Mesodermal cell (in vitro differentiated cells): ENCODE measurements at regions not wholly inside any gene's neighbourhood (a gene's known extent, or its start where the extent isn't known, plus 50 kb on each side); places are given as distances from the start of the nearest gene placed in this dataset.
"Not testable (repeated sequence)": the region's sequence is repeated elsewhere in the genome, so short reads cannot be mapped to it uniquely, and the experiment has no call there.

Experiments used
- H3K27ac ChIP-seq: 2 replicates; pipeline ENCODE4 v1.7.0; 2013; ENCODE audit warnings: mild to moderate bottlenecking, low read depth, low read length, moderate library complexity; ENCODE audit not compliant: severe bottlenecking
- H3K36me3 ChIP-seq: 2 replicates; pipeline ENCODE4 v1.7.1; 2013; ENCODE audit warnings: mild to moderate bottlenecking, low read length, moderate library complexity; ENCODE audit not compliant: control insufficient read depth, insufficient read depth
- H3K4me1 ChIP-seq: one replicate; pipeline ENCODE4 v1.7.1; 2013; ENCODE audit warnings: mild to moderate bottlenecking, low read length; ENCODE audit not compliant: insufficient read depth, control insufficient read depth, poor library complexity, severe bottlenecking
- H3K4me3 ChIP-seq: 2 replicates; pipeline ENCODE4 v1.7.0; 2013; ENCODE audit warnings: low read length, control low read depth, mild to moderate bottlenecking; ENCODE audit not compliant: insufficient read depth, poor library complexity, severe bottlenecking; ENCODE audit errors: extremely low read depth
- H3K9me3 ChIP-seq: 2 replicates; pipeline ENCODE4 v1.7.1; 2013; ENCODE audit warnings: mild to moderate bottlenecking, low read length, moderate library complexity; ENCODE audit not compliant: control insufficient read depth
- whole genome bisulfite sequencing, 2 experiments: methylation state at CpG; one replicate each; pipeline ENCODE4 v1.1.5; 2013; ENCODE audit warnings: missing lambda C conversion rate in 2 of 2; ENCODE audit not compliant: insufficient coverage in 2 of 2; 5-methylcytosine and 5-hydroxymethylcytosine counted together

DNA sequence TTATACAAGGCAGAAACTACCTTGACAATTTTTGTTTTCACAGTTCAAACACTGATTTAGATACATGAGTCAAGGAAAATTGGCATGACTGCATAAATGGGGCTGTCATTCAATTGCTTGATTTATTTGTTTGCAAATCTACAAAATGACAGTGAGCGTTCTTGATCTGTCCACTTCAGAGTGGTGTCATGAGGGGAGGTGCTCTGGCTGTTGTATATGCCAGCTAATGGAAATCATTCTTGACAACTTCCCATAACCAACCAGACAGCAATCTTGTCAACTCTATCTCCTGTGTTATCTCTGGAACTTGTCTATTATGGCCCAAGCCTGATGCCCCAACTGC, 120.6 kb upstream of the UGP2 start:
- Histone ChIP-seq H3K36me3 (no peaks in the 10 kb centered on the region), H3K9me3 (peaks cover 2% of the 10 kb centered on the region), H3K4me1 (no peaks in the 10 kb centered on the region), H3K4me3 (no peak overlapping the region), H3K27ac (no peak overlapping the region)
- 60 to 100% methylated on average over 1 of the region's 1 CpG for WGBS, 2 experiments

DNA sequence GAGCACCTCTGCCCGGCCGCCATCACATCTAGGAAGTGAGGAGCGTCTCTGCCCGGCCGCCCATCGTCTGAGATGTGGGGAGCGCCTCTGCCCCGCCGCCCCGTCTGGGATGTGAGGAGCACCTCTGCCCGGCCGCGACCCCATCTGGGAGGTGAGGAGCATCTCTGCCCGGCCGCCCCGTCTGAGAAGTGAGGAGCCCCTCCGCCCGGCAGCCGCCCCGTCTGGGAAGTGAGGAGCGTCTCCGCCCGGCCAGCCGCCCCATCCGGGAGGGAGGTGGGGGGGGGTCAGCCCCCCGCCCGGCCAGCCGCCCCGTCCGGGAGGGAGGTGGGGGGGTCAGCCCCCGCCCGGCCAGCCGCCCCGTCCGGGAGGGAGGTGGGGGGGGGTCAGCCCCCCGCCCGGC, 119.4 kb upstream of the UGP2 start:
- not testable (repeated sequence) for H3K9me3 ChIP-seq, H3K4me1 ChIP-seq, H3K27ac ChIP-seq, H3K4me3 ChIP-seq, H3K36me3 ChIP-seq
- WGBS, 2 experiments: 100% methylated on average over 4 of the region's 37 CpGs; no CpG with 5 or more reads in 1 of the 2 experiments

DNA sequence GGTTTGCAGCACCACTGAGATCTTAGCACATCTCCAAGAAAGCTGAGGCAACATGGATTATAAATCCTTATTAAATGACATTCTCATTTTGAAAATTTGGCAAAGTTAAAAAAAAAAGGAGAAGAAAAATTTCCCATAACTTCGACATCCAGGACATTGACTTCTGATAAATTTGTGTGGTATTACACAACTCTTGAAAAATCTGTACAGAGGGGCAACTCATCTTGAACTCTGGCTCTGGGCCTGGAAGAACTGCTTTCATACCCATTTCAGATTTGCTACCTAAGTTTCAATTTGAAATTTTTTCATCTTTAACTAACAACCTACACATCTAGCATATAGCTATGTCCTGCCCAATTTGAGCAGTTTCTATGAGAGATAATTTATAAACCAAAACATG, 118.0 kb upstream of the UGP2 start:
- no peaks in the 10 kb centered on the region for H3K4me1 ChIP-seq
- H3K4me3 ChIP-seq: no peak overlapping the region
- no CpG with 5 or more reads among the region's 1 CpG for WGBS, 2 experiments
- peaks cover 2% of the 10 kb centered on the region for H3K9me3 ChIP-seq
- H3K27ac ChIP-seq: no peak overlapping the region
- H3K36me3 ChIP-seq: no peaks in the 10 kb centered on the region

DNA sequence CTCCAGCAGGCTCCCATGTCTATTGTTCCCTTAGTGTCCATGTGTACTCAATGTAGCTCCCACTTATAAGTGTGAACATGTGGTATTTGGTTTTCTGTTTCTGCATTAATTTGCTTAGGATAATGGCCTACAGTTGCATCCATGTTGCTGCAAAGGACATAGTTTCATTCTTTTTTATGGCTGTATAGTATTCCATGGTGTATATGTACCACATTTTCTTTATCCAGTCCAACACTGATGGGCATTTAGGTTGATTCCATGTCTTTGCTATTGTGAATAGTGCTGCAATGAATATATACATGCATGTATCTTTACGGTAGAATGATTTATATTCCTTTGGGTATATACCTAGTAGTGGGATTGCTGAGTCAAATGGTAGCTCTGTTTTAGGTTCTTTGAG, 116.5 kb upstream of the UGP2 start:
- 100% methylated on average over 1 of the region's 1 CpG; no CpG with 5 or more reads in 1 of the 2 experiments for WGBS, 2 experiments
- not testable (repeated sequence) for H3K36me3 ChIP-seq, H3K27ac ChIP-seq, H3K4me1 ChIP-seq, H3K9me3 ChIP-seq, H3K4me3 ChIP-seq

DNA sequence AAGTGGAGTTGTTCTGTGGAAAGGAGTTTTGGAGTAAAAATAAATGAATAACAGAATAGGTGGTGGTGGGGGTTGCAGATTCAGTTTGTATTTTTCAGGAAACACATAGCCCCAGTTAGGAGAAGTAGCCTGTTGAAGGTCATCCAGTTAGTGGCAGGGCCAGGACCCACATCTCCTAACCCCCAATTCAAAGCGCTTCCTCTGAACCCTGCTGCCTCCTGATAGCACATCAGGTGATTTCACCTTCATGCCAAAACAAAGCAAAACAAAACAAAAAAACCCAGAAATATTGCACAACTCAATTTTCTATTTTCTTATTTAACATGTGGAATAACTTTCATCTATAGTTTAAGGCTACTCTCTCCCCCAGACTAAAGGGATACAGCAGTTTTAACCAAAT, 112.3 kb upstream of the UGP2 start:
- WGBS, 2 experiments: 100% methylated on average over 1 of the region's 1 CpG; no CpG with 5 or more reads in 1 of the 2 experiments
- H3K4me3 ChIP-seq: no peak overlapping the region
- H3K4me1 ChIP-seq: no peaks in the 10 kb centered on the region
- H3K27ac ChIP-seq: no peak overlapping the region
- H3K9me3 ChIP-seq: peaks cover 2% of the 10 kb centered on the region
- no peaks in the 10 kb centered on the region for H3K36me3 ChIP-seq

DNA sequence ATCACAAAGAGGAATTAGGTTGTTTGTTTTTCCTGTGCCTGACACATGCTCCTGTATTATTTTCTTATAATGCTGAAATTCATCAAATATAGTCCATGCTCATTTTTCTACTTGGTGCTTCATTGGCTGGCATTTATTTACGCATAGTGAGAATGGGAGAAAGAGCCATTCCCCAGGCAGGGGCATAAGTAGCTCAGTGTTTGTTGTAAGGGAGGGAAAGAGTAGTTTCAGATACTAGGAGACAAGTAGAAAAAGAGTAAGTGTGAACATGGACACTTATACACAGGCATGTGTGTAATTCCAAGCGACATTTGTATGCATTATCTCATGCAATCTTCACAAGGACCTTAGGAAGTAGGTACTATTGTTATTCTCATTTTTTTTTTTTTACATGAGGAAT, 111.9 kb upstream of the UGP2 start:
- Histone ChIP-seq H3K9me3 (peaks cover 2% of the 10 kb centered on the region), H3K36me3 (no peaks in the 10 kb centered on the region), H3K4me3 (no peak overlapping the region), H3K27ac (no peak overlapping the region), H3K4me1 (no peaks in the 10 kb centered on the region)
- 86 to 100% methylated on average over 1 of the region's 2 CpGs for WGBS, 2 experiments

DNA sequence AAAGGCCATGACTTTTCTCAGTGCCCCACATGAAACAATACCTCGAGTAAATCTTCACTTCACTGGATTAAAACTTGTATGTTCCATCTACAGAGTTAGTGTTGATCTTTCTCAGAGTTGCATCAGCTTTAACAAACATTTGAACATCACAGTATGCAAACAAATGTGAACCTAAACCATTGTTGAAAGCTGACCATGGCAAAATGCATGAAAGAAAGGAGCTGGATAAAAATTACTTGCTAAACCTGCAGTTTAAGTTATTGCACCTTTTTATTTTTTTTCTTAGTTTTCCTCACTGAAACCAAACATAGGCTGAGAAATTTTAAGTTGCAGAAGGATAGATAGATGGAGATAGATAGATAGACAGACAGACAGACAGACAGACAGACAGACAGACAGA, 107.2 kb upstream of the UGP2 start:
- H3K4me3 ChIP-seq: no peak overlapping the region
- WGBS, 2 experiments: no CpG with 5 or more reads among the region's 1 CpG
- no peaks in the 10 kb centered on the region for H3K9me3 ChIP-seq
- no peak overlapping the region for H3K27ac ChIP-seq
- H3K36me3 ChIP-seq: no peaks in the 10 kb centered on the region
- H3K4me1 ChIP-seq: peaks cover 6% of the 10 kb centered on the region

DNA sequence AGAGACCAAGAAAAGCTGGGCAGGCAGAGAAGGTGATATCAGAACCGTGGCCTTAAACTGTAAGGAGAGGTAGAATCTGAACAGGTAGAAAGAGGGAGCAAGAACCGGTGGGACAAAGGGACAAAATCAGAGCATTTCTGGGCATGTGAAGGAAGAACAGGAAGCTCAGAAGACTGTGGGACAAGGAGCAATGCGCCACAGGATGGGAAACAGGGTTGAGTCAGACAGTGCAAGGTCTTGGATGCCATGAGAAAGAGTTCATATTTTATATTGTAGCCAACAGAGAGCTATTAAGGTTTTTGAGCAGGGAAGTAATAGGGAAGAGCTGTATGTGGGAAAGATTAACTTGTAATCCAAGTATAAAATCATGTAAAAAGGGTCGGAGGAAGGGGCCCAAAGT, 106.4 kb upstream of the UGP2 start:
- Histone ChIP-seq H3K4me1 (peaks cover 6% of the 10 kb centered on the region), H3K4me3 (no peak overlapping the region), H3K9me3 (no peaks in the 10 kb centered on the region), H3K27ac (no peak overlapping the region), H3K36me3 (no peaks in the 10 kb centered on the region)
- WGBS, 2 experiments: 85 to 96% methylated on average over 3 to 4 of the region's 4 CpGs

DNA sequence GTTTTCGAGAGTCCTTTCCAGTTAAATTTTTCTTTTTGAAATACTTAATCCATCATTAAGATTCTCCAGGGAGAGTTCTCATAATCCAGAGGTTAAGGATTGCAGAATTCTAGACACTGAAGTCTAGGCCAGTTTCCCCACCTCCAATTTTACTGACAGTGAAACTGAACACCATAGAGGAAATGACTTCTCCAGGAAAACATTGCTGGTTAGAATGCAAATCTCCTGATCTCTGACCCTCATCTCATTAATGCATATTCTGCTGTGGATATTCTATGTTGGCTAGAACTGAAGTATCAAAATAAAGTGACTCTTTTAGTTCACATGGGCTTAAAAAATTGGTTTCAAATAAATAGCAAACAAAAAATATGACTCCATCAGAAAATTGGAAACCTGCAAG, 105.8 kb upstream of the UGP2 start:
- no peaks in the 10 kb centered on the region for H3K9me3 ChIP-seq
- H3K4me1 ChIP-seq: peaks cover 6% of the 10 kb centered on the region
- H3K27ac ChIP-seq: no peak overlapping the region
- no CpG with 5 or more reads among the region's 1 CpG for WGBS, 2 experiments
- H3K4me3 ChIP-seq: no peak overlapping the region
- H3K36me3 ChIP-seq: no peaks in the 10 kb centered on the region

DNA sequence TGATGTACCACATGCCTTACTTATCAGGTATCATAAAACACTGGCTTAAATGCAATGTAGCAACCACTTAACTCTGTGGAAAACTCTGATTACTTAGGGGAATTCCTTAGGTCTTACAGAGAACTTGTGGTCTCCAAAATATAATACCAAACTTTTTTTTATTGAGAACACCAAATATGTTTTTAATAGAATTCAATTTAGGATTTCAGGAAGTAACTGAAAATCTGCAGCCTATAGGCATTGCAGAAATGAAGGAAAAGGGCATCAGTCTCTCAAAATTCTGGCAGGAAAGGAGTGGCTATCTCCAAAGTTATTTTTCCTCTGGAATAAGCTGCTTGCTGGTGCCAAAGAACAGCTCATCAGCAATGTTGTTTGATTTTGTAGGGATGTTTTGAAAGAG, 105.3 kb upstream of the UGP2 start:
- no peak overlapping the region for H3K4me3 ChIP-seq
- H3K9me3 ChIP-seq: no peaks in the 10 kb centered on the region

DNA sequence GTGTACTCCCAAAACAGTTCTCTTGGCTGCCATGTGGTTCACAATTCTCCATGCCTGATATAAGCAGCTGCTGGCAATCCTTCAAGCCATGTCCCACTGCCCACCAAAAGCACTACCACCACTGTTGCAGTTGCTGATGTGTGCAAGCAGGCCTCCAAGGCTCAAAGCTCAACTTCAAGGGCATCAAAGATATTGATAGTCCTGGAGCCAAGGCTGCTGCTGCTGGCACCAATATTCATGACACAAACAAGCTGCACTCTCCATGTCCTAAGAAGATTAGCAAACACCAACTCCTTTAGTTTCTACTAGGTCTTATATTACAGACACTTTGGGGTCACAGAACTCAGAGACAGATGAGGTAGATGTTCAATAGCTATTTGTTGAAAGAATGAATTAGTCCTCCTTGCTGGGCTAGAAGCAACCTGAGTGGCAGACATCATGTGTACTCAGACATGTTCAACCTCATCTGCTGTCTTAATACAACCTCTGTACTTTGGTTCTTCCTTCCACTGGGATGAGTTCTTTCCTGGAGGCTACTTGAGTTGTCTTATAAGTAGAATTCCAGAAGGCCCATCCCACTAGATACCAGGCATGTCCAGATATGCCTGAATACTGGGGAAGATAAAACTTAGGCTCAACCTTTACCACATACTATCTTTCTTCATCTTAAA, 104.5 kb upstream of the UGP2 start:
- peaks cover 6% of the 10 kb centered on the region for H3K4me1 ChIP-seq
- no peak overlapping the region for H3K4me3 ChIP-seq
- no peaks in the 10 kb centered on the region for H3K9me3 ChIP-seq
- no peaks in the 10 kb centered on the region for H3K36me3 ChIP-seq
- no peak overlapping the region for H3K27ac ChIP-seq

More for the DNA sequence above, 105.3 kb upstream of the UGP2 start:
- H3K4me1 ChIP-seq: peaks cover 6% of the 10 kb centered on the region
- H3K27ac ChIP-seq: no peak overlapping the region
- H3K36me3 ChIP-seq: no peaks in the 10 kb centered on the region
